Epithelial cell of proximal tubule (primary cell): ENCODE measurements at regions not wholly inside any gene's neighbourhood (a gene's known extent, or its start where the extent isn't known, plus 50 kb on each side); places are given as distances from the start of the nearest gene placed in this dataset.

Experiments
- DNase-seq: peaks from one replicate; pipeline ENCODE4 v3.0.0-alpha.2; 2011; ENCODE audit warnings: low read depth
- H3K4me3 ChIP-seq: 2 replicates; pipeline ENCODE4 v1.5.1; 2011; ENCODE audit warnings: low read depth, mild to moderate bottlenecking, low read length
- CTCF ChIP-seq: conservative IDR thresholded peaks from 2 replicates; pipeline ENCODE4 v1.5.1; 2012; ENCODE audit warnings: low read depth, mild to moderate bottlenecking, low read length

- no peak overlapping the region for H3K4me3 ChIP-seq
- TF ChIP-seq CTCF, result no peak
- DNase-seq, result no peak
Measured at GRCh38 chr9:126097679-126098078, 228.9 kb upstream of the MVB12B start.

DNA sequence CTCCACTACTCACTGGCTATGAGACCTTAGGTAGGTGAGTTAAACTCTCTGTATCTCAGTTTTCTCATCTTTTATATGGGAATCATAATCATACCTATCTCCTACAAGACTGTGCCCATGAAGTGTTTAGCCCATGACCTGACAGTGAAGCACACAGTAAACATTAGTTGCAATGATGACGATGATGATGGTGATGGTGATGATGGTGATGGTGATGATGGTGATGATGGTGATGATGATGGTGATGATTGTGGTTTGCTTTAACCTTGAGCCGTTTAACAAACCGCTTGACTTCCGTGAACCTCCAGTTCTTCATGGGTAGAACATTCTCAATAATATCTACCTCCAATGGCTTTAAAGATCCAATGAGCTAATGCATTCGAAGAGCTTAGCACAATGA, 220.2 kb upstream of the MVB12B start:
- no peak overlapping the region for H3K4me3 ChIP-seq
- DNase-seq, result no peak
- TF ChIP-seq CTCF, result no peak

GRCh38 chr9:126107693-126108092, 218.9 kb upstream of the MVB12B start:
- no peak overlapping the region for H3K4me3 ChIP-seq
- no peak for TF ChIP-seq CTCF
- no peak for DNase-seq

DNA sequence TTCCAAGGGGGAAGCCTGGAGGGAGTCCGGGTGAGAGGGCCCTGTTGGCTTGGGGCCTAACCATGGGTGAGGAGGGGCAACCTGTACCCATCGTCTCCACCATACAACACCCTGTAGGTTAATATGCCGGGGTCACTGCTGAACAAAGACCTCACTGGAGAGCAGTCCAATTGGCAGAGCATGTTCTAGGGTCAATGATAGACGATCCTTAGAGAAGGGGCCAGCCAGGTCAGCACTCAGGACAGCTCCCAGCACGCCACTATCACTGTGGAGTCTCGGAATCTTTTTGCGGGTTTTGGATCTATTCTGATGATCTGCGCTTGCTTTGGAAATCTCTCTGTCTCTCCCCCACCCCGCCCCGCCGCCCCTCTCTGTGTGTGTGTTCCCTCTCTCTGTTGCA, 218.4 kb upstream of the MVB12B start:
- no peak for TF ChIP-seq CTCF
- no peak for DNase-seq
- H3K4me3 ChIP-seq, result no peak overlapping the region

DNA sequence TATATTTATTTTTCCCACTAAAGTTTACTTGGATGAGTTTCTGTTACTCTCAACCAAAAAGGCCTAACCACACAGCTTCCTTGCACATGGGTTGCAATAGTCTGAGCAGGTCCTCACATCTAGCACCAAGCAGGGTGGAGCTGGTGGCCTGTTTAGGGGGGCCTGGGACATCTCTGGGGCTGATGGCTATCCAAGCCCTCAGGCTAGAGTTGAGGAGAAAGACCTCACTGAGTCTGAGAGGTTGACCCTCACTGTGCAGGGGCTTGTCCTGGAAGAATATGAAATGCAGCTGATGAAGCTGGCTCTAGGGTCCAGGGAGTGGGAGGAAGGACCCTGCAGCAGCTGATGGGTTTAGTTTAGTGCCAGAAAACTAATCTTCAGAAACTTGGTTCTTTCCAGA, 217.1 kb upstream of the MVB12B start:
- DNase-seq, result no peak
- no peak for TF ChIP-seq CTCF
- H3K4me3 ChIP-seq, result no peak overlapping the region

DNA sequence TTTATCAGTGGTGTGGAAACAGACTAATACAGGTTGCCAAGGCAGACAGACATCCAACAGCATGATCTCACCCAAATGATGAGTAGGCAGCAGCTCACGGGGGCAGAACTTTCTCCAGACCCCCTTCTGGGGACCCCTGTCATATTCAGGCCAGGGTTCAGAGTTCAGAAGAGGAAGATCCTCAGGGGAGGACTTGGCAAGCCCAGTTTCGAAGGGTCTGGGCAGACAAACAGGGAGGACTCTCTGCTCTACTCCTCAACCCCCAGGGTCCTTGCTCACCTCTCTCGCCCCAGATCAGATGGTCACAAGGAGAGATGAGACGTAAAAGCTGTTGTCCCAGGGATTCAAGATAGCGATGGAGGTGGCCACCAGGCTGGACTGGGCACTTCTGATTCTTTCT, 215.1 kb upstream of the MVB12B start:
- no peak for TF ChIP-seq CTCF
- no peak for DNase-seq
- H3K4me3 ChIP-seq, result no peak overlapping the region

DNA sequence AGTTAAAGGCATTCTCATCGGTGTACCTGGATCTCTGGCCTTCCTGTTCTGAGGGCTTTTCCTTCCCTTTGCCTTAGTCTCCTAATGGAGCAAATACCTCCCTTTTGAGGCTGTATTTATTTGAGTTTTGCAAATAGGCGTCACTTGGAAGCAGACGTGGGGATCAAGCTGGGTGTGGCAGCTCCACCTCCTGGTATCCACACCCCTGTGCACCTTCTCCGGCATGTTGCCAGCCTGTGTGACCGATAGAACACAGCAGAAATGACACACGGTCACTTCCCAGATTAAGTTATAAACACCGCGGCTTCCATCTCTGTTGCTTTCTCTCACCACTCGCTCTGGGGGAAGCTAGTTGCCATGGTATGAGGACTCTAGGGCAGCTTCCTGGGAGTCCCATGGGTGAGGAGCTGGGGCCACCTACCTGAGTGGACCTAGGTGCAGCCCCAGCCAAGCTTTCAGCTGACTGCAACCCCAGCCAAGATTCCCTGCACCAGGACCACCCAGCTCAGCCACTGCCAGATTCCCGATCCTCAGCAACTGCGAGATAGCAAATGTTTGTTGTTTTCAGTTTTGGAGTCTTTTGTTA, 214.4 kb upstream of the MVB12B start:
- no peak overlapping the region for H3K4me3 ChIP-seq
- no peak for DNase-seq
- no peak for TF ChIP-seq CTCF
